IPS-18a (cell line): ENCODE measurements at regions not wholly inside any gene's neighbourhood (a gene's known extent, or its start where the extent isn't known, plus 50 kb on each side); places are given as distances from the start of the nearest gene placed in this dataset.
"Not testable (repeated sequence)": the region's sequence is repeated elsewhere in the genome, so short reads cannot be mapped to it uniquely, and the experiment has no call there.

Experiments
- H3K27ac ChIP-seq: one replicate; pipeline ENCODE4 v1.5.1; 2013; ENCODE audit warnings: low read length
- H3K27me3 ChIP-seq: one replicate; pipeline ENCODE4 v1.6.1; 2013; ENCODE audit warnings: mild to moderate bottlenecking, low read length; ENCODE audit not compliant: control insufficient read depth, insufficient read depth
- H3K36me3 ChIP-seq: one replicate; pipeline ENCODE4 v1.6.1; 2013; ENCODE audit warnings: low read depth, low read length; ENCODE audit not compliant: control insufficient read depth
- H3K4me1 ChIP-seq: one replicate; pipeline ENCODE4 v1.6.1; 2013; ENCODE audit warnings: low read depth, low read length; ENCODE audit not compliant: control insufficient read depth
- H3K4me3 ChIP-seq: one replicate; pipeline ENCODE4 v1.5.1; 2013; ENCODE audit warnings: low read length
- H3K9ac ChIP-seq: one replicate; pipeline ENCODE4 v1.6.1; 2013; ENCODE audit warnings: mild to moderate bottlenecking, low read length, moderate library complexity
- H3K9me3 ChIP-seq: one replicate; pipeline ENCODE4 v1.6.1; 2013; ENCODE audit warnings: low read depth, low read length; ENCODE audit not compliant: control insufficient read depth

- Histone ChIP-seq H3K4me1 (peaks cover 5% of the 10 kb centered on the region), H3K9ac (peak overlapping the region; percentile 1), H3K27ac (no peak overlapping the region), H3K36me3 (no peaks in the 10 kb centered on the region), H3K4me3 (no peak overlapping the region), H3K27me3 (no peaks in the 10 kb centered on the region), H3K9me3 (no peaks in the 10 kb centered on the region)
Observed at GRCh38 chr2:190150413-190150812, 87.9 kb upstream of the MSTN start.

- H3K4me3 ChIP-seq = no peak overlapping the region
- no peak overlapping the region for H3K27ac ChIP-seq
- peaks cover 5% of the 10 kb centered on the region for H3K4me1 ChIP-seq
- H3K36me3 ChIP-seq = no peaks in the 10 kb centered on the region
- H3K9me3 ChIP-seq = no peaks in the 10 kb centered on the region
- peak overlapping the region; percentile 1 for H3K9ac ChIP-seq
- H3K27me3 ChIP-seq = no peaks in the 10 kb centered on the region
Observed at GRCh38 chr2:190149908-190150307, 87.4 kb upstream of the MSTN start.

GRCh38 chr2:190149200-190149599 lies 86.7 kb upstream of the MSTN start:
- Histone ChIP-seq H3K4me3 (no peak overlapping the region), H3K9ac (no peak overlapping the region), H3K9me3 (no peaks in the 10 kb centered on the region), H3K27me3 (no peaks in the 10 kb centered on the region), H3K4me1 (peaks cover 5% of the 10 kb centered on the region), H3K36me3 (no peaks in the 10 kb centered on the region), H3K27ac (no peak overlapping the region)

GRCh38 chr2:190146109-190146508 lies 83.6 kb upstream of the MSTN start:
- not testable (repeated sequence) for H3K27me3 ChIP-seq, H3K9me3 ChIP-seq, H3K4me1 ChIP-seq, H3K27ac ChIP-seq, H3K9ac ChIP-seq, H3K36me3 ChIP-seq, H3K4me3 ChIP-seq

- H3K4me3 ChIP-seq, H3K9ac ChIP-seq, H3K9me3 ChIP-seq: not testable (repeated sequence)
Observed at GRCh38 chr2:190140474-190140873, 77.9 kb upstream of the MSTN start.

GRCh38 chr2:190139371-190139770 lies 76.8 kb upstream of the MSTN start:
- no peaks in the 10 kb centered on the region for H3K27me3 ChIP-seq
- H3K36me3 ChIP-seq = no peaks in the 10 kb centered on the region
- no peak overlapping the region for H3K27ac ChIP-seq
- no peaks in the 10 kb centered on the region for H3K4me1 ChIP-seq
- no peak overlapping the region for H3K4me3 ChIP-seq
- H3K9ac ChIP-seq = no peak overlapping the region
- peaks cover 4% of the 10 kb centered on the region for H3K9me3 ChIP-seq

More at GRCh38 chr2:190140474-190140873, 77.9 kb upstream of the MSTN start:
- not testable (repeated sequence) for H3K27me3 ChIP-seq, H3K4me1 ChIP-seq, H3K27ac ChIP-seq, H3K36me3 ChIP-seq

GRCh38 chr2:190138032-190138431 lies 75.5 kb upstream of the MSTN start:
- Histone ChIP-seq H3K27ac (no peak overlapping the region), H3K9me3 (peaks cover 4% of the 10 kb centered on the region), H3K9ac (no peak overlapping the region), H3K27me3 (no peaks in the 10 kb centered on the region), H3K4me3 (no peak overlapping the region), H3K4me1 (no peaks in the 10 kb centered on the region), H3K36me3 (no peaks in the 10 kb centered on the region)

GRCh38 chr2:190137561-190137960 lies 75.0 kb upstream of the MSTN start:
- H3K4me3 ChIP-seq = no peak overlapping the region
- no peak overlapping the region for H3K9ac ChIP-seq
- H3K27me3 ChIP-seq = no peaks in the 10 kb centered on the region
- H3K36me3 ChIP-seq = no peaks in the 10 kb centered on the region
- H3K27ac ChIP-seq = no peak overlapping the region
- no peaks in the 10 kb centered on the region for H3K4me1 ChIP-seq
- peaks cover 4% of the 10 kb centered on the region for H3K9me3 ChIP-seq

GRCh38 chr2:190136825-190137224 lies 74.3 kb upstream of the MSTN start:
- Histone ChIP-seq H3K4me3 (no peak overlapping the region), H3K27ac (no peak overlapping the region), H3K4me1 (no peaks in the 10 kb centered on the region), H3K27me3 (no peaks in the 10 kb centered on the region), H3K9ac (no peak overlapping the region), H3K9me3 (peaks cover 4% of the 10 kb centered on the region), H3K36me3 (no peaks in the 10 kb centered on the region)

- H3K36me3 ChIP-seq = no peaks in the 10 kb centered on the region
- no peak overlapping the region for H3K4me3 ChIP-seq
- no peak overlapping the region for H3K9ac ChIP-seq
- no peaks in the 10 kb centered on the region for H3K27me3 ChIP-seq
- no peaks in the 10 kb centered on the region for H3K4me1 ChIP-seq
- H3K9me3 ChIP-seq = peaks cover 4% of the 10 kb centered on the region
- H3K27ac ChIP-seq = no peak overlapping the region
Observed at GRCh38 chr2:190136259-190136658, 73.7 kb upstream of the MSTN start.

- no peaks in the 10 kb centered on the region for H3K4me1 ChIP-seq
- no peak overlapping the region for H3K27ac ChIP-seq
- no peaks in the 10 kb centered on the region for H3K36me3 ChIP-seq
- no peak overlapping the region for H3K4me3 ChIP-seq
- no peaks in the 10 kb centered on the region for H3K9me3 ChIP-seq
- no peak overlapping the region for H3K9ac ChIP-seq
- no peaks in the 10 kb centered on the region for H3K27me3 ChIP-seq
Observed at GRCh38 chr2:190129421-190130199, 67.1 kb upstream of the MSTN start.

GRCh38 chr2:190127651-190128050 lies 65.1 kb upstream of the MSTN start:
- Histone ChIP-seq H3K4me3 (no peak overlapping the region), H3K9ac (no peak overlapping the region), H3K4me1 (no peaks in the 10 kb centered on the region), H3K9me3 (no peaks in the 10 kb centered on the region), H3K27me3 (no peaks in the 10 kb centered on the region), H3K36me3 (no peaks in the 10 kb centered on the region), H3K27ac (no peak overlapping the region)
